Esophagus muscularis mucosa (tissue), 2 donors: ENCODE measurements at regions not wholly inside any gene's neighbourhood (a gene's known extent, or its start where the extent isn't known, plus 50 kb on each side); places are given as distances from the start of the nearest gene placed in this dataset.

ENCODE experiments used
- POLR2A ChIP-seq: fragments of 450-650 bp; IDR thresholded peaks from one replicate; pipeline ENCODE4 v1.6.1; 2017; ENCODE audit warnings: antibody characterized with exemption, moderate library complexity, mild to moderate bottlenecking, low read depth
- POLR2AphosphoS5 ChIP-seq, 2 donors: sonication (generic); formaldehyde crosslinking; IDR thresholded peaks; one replicate each; pipeline ENCODE4 v1.6.1; 2017; ENCODE audit warnings: antibody characterized with exemption in 2 of 2

GRCh38 chr9:126095546-126096190 is 231.0 kb upstream of the MVB12B start:
- TF ChIP-seq POLR2AphosphoS5 (IDR thresholded peaks at IDR 0.05): no peak
- TF ChIP-seq POLR2A: no peak
